ENCODE measurements at regions not wholly inside any gene's neighbourhood (a gene's known extent, or its start where the extent isn't known, plus 50 kb on each side); places are given as distances from the start of the nearest gene placed in this dataset.

DNA sequence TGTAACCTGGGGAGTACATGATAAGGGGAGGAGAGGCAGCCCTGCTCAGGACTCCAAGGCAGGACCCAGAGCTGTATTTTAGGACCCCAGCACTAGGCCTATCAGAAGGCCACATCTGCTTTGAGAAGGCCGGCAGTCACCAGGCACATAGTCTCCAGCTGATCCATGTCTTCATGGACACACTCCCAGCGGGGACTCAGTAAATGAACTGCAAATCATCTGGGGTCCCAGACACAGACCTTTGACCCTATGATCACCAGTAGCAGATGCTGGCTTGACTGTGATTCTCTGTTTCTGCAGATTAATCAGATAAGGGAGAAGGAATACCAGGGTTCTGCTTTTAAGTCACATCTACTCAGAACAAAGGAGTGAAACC lies 341.4 kb upstream of the PODXL start:
- no peak for DNase-seq (ENCODE audit: low read depth)

DNA sequence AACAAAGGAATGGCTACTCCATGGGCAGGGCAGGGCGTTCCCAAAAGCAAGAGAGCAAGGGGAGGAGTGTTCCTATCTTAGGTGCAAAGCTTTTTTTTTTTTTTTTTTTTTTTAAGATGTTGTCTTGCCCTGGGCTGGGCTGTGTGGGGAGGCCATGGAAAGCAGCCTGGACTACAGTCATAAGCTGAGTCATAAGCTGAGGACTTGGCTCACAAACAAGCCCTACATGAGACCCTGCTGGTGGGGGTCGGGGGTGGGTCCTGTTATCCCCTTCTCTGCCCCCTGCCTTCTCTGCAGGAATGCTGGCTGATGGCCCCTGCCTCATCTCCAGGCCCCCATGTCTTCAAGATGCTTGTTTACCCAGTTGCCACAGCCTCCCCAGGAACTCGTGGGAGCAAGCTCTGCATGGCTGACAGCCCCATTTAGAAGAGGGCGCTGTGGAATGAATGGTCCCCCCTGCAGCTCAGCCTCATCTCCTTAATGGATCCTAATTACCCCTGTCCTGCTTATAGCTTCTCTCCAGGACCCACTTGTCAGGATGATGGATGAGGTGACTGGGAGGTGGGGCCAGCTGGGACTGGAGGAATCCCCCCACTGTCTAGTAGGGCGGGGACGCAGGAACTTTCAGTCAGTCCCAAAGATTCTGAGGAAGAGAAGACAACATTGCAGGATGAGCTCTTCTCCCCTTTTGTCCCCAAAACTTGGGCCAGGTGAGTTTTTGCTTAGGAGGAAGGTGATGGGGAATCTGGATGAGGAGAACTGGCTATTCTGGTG lies 340.8 kb upstream of the PODXL start:
- no peak for DNase-seq (ENCODE audit: low read depth)

DNA sequence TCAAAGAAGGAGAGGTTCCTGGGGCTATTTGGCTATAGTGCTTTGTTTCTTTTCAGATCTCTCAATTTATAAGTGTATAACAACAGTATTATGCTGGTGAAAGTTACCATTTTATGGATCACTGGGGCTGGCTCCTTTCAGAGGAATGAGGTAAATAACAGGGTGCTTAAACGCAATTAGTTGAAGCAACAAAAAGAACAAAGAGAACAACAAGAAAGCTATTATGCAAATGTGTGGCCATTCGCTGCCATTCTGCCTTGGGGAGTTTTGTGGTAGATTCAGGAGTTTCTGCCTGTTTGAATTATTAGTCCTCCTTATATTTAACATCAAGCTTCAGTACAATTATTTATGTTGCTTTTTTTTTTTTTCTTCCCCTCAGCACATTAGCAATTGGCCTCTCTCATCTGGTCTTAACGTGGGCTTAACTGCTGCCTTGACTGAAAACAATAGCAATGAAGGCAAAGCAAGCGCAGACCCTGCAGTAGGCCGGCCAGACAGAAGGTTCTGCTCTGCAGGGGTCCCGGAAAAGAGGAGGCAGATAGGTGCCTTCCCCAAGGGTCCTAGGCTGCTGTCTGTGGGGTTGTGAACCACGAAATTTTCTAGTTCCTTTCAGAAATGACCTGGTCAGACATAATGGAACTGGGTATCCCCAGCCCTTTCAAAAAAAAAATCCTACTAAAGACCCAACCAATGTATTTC lies 339.9 kb upstream of the PODXL start:
- no peak for DNase-seq (ENCODE audit: low read depth)

DNA sequence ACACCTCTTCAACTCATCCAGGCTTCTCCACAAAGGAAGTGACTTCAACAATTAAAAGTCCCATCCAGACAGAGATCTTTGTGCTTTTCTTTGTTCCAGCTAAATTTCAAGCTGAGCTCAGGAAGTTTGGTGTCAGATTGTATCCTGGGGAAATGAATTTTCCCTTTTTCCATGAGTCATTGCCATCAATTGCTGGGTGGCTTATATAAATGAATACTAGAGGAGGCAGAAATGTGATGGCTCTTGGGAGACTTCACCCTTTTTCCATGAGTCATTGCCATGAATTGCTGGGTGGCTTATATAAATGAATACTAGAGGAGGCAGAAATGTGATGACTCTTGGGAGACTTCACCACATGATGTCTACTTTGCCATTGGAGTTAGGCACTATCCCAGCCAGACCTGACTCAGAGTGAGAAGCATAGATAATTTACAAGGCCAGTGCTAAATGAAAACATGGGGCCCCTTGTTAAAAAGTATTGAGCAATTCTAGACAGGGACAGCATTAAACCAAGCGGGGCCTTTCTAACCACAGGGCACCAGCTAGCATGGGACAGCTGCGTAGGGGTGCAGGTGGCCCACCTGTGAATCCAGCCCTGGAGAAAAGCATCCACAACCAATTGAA lies 339.2 kb upstream of the PODXL start:
- no peak for DNase-seq (ENCODE audit: low read depth)

DNA sequence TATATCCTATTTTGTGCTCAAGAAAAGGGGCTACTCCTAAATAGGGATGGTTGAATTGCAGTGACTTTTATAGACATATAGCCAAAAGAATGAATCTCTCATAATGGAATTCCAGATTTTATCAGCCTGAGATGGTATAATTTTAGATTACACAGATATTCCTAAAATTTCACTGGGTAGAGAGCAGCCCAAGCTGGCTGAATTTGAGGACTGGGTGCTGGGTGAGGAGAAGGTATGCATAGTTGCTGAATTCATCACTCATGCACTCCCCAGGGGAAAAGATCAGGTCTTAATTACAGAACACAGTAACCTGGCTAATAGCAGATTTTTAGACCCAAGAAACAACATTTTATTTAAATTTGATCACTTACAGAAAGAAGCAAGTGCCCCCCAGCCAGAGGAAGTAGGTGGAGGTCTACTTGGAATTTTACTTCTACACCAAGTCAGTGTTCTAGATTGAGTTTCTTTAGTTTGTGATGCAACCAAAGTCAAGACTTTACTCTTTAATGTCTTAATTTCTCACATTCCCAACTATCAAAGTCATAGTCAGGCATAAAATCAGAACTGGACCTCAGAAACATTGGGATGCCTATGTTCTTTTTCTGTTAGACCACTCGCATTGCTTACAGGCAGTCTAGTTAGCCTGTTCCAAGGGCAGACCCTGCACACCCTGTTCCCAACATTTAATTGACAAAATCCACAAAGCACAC lies 337.4 kb upstream of the PODXL start:
- DNase-seq (ENCODE audit: low read depth): no peak

DNA sequence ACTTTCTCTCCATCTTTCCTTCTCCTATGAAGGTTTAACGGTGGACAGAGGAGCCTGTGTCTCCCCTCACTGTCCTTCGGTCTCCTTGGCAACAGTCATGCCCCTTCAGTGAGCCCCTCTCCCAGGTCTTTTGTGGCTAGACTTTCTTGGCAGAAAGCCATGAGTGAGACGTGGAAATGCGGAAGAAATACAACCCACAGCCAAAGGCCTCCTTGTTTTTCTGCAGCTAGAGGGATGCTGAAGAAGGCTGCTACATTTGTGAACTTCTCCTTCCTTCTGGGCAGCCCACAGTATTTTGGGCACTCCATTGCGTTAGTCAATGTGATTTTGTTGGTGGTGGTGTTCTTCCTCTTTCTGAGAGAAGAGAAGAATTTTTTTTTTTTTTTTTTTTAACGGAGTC lies 333.7 kb upstream of the PODXL start:
- DNase-seq (ENCODE audit: low read depth): no peak

DNA sequence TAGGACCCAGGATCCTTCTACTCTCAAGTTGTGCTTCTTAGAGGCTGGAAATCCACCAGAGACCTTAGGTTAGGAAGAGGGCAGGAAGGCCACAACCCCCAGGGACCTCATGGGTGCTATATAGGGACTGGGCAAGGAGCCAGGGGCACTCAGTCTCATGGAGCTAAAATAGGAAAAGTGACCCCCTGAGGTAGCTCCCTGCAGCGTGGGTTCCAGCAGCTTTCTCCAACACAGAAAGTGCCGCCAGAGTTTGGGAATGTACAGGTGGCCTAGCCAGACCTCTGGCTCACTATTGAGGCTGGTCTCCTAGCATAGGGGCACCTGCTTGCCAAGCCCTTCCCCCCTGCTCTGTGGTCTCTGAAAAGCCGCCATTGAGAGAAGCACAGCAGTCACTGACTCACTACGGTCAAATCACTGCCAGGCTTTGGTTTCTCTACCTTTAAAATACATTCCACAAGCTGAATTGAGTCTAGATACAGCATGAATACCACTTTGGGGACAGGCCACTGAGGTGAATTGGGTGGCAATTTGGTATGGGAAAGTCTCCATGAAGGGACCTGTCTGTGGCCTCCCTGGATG lies 333.2 kb upstream of the PODXL start:
- no peak for DNase-seq (ENCODE audit: low read depth)

DNA sequence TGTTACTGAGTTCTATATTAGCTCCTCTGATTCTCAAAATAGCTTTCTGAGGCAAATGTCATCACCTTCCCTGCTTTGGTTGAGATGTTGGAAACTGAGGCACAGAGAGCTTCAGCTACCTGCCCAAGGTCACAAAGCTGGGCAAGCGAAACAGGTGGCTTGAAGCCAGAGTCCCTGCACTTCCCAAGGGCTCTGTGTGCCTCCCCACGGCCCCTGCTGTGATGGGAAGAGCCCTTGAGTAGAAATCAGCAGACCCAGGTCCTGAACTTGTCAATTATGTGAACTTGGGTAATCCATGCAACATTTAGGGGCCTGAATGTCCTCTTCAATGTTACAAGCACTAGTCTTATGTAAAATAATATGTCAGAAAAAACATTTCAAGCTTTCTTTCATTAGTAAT lies 327.3 kb upstream of the PODXL start:
- DNase-seq (ENCODE audit: low read depth): no peak

DNA sequence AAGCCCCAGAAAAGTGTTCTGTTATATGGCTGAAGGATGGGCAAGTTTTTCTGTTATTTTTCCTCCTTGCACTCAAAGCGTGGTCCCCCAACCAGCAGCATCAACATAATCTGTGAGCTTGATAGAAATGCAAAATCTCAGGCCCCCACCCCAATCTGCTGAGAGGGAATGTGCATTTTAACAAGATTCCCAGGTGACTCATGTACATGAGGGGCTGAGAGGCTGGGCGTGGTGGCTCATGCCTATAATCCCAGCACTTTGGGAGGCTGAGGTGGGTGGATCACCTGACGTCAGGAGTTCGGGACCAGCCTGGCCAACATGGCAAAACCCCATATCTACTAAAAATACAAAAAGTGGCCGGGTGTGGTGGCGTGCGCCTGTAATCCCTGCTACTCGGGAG lies 326.8 kb upstream of the PODXL start:
- DNase-seq (ENCODE audit: low read depth): no peak

DNA sequence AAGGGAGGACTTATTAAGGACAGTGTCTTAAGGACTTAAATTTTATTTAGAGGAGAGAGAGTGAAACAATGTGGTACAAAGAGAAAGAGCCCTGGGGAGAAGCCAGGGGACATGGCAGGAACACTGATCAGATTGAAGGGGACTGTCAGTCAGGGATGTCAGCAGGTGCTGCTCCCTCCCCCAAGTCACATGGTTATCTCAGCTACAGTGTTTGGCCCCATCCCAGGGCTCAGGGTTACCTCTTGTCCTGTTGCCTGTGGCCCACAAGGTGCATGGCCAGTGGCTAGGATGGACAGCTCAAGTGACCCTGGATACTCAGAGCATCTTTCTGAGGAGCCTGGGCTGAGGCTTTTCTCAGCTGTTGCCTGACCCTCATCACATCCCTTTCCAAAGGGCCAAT lies 325.9 kb upstream of the PODXL start:
- DNase-seq (ENCODE audit: low read depth): no peak

DNA sequence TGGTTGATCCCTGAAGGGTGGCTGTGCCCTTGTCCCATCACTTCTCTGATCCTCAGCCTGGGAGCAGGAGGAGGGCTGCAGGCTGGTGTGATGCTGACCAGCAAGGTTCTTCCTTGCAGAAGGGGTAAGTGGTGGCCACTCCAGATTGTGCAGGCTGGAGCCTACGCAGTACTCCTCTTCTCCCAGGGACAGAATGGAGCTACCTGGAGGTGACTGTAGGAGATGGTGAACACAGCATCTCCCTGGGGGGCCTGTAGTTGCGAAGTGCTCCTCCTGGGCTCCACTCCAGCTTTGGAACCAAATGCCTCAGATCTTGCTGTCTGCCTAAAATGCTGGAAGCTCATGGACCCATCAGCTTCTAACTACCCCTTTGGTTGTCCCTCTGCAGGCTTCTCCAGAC lies 323.6 kb upstream of the PODXL start:
- no peak for DNase-seq (ENCODE audit: low read depth)

DNA sequence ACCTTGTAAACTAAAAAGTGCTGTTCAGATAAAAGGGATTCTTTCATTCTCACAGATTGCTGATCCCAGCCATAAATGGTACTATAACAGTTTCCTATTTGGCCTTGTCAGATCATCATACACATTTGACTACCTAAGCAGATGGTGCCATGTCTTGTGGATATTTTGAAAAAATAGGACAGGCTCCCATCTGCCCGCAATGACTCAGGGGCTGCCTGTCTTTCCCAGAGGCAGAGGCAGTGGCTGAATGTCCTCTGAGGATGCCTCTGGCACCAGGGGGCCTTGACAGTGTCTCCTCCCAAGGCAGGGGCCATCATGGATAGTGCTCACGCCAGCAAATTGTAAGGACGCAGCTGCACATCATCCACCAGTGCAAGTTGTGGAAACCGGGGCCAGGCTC lies 323.0 kb upstream of the PODXL start:
- DNase-seq (ENCODE audit: low read depth): no peak

DNA sequence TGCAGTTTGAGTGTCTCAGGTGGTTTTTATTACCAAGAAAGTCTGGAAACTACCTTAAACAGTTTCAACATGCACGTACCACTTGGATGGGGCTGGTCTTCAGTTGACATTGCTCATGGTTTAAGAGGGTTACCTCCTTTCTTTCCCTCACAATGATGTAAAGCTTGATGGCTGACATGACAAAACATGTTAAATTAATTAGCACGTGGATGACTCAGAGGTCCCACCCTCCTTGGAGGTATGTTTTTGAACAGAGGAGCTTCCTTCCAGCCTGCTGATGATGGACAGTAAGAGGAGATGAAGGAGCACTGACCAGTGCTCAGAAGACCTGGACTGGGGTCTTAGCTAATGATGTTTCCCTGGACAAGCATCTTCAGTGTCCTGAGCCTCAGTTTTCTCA lies 322.3 kb upstream of the PODXL start:
- DNase-seq (ENCODE audit: low read depth): no peak

DNA sequence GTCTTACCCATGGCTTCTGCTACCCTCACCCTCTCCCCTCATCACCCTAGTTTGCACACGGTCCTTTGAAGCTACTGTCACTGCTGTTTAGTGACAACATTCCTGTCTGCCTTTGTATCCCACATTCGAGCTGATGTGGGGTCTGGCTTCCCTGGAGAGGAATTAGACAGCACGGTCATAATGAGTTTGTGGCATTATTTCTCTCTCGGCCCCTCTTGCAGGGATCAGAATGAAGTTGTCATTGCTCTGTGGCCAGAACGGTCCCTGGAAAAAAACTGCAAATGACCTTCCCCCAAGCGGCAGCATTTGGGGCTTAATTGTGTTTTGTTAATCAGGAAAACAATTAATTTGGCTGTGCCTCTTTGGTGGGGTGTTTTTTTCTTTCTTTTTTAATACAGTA lies 317.2 kb upstream of the PODXL start:
- DNase-seq (ENCODE audit: low read depth): no peak

DNA sequence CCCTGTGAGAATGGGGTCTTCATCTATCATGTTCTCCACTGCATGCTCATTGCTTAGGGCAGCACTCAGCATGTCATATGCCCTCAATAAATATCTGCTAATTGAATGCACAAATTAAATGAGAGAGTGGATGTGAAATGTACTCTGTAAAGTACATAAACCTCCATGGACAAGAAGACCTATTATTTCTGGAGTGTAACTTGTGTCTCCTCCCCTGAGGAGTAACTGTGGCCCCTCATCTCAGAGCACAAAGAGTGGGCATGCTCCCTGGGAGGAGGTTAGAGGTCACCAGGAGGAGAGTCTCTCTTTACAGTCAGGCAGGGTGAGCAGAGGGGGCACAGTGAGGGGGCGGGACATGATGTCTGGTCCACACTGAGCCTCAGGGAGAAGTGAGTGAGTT lies 313.6 kb upstream of the PODXL start:
- DNase-seq (ENCODE audit: low read depth): no peak

DNA sequence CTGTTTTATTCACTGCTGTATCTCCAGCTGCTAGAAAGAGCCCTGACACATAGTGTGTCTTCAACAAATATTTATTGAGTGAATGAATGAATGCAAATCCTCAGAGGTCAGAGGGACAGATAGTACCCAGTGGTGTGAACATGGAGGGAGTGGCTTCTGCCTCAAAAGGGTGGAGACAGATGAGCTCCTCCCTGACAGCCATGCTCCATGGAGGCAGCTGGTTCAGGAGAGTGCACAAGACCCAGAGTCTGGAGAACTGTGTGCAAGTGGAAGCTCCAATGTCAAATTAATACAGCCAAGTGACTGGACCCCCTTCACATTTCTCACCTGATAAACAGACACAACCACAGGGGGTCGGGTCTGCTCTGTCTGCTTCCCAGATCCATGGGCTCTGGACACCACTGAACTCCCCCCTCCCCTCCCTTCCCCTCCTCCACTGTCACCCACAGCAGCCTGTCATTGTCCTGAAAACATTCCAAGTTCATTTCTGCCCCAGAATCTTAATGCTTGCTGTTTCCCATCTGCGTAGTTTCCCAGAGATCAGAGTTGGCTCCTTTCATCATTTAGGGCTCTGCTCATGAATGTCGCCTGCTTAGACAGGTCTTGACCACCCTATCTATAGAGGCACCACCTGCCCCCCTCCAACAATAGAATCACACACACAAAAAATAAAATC lies 312.9 kb upstream of the PODXL start:
- no peak for DNase-seq (ENCODE audit: low read depth)

DNA sequence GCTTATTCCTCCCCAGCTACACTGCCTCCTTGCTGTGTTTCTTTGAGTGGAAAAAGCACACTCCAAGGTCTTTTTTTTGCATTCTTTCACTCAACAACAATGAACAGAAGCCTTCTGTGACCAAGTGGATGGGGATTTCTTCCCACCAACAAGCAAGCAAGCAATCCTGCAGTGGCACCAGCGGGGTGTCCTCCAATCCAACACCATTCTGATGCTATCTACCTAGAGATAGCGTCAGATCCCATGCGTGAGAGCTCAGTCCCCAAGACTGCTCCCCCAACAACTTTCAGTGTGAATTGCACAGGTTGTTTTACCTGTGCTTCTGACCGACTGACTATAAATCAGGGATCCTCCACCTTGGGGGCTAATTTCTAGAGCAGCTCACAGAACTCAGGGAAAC lies 311.0 kb upstream of the PODXL start:
- no peak for DNase-seq (ENCODE audit: low read depth)

DNA sequence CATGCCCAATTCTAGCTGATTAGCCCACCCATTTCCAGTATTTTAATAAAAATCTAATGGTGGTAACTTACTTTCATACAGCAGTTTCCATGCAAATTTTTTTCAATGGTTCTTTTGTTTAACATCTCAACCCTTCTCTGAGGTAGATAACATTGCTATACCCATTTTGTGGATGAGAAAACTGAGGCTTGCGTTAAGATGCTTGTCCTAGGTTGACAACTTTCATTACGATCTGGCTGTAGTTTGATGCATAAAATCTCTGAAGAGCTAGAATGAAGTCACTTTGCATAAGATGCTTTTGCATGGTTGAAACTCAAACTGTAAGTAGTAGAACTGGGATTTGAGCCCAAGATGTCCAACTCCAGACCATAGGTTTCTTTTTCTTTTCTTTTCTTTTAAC lies 309.5 kb upstream of the PODXL start:
- DNase-seq (ENCODE audit: low read depth): no peak

DNA sequence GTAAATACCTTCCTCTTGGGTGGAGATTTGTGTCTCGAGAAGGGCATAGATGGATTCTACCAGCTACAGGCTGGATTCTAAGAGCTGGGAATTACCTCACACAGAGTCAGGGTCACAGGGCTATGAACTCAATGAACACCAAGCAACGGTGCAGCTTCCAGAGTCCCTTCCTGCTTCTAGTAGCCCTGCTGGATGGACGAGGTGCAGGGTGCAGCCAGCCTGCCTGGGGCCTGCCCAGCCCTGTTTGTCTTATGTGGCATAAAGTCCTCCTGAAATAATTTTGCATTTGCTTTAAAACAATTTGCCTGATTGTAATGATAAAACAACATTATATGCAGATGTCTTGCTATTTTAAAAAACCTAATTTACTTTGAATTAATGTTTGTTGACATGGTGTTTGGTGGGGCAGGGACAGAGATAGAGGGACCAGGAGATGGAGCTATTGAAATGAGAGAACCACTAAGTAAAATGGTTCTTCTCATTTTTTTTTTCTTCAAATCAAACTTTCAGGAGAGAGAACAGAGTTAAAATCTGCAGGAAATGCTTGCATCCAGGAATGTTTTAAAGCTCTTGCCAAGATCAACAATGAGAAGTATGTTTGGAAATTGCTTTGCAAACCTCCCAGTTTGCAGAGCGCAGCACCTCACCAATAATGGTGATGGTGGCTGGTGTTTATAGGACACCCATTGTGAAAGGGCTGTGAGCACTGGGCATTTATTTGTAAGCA lies 305.4 kb upstream of the PODXL start:
- no peak for DNase-seq (ENCODE audit: low read depth)

DNA sequence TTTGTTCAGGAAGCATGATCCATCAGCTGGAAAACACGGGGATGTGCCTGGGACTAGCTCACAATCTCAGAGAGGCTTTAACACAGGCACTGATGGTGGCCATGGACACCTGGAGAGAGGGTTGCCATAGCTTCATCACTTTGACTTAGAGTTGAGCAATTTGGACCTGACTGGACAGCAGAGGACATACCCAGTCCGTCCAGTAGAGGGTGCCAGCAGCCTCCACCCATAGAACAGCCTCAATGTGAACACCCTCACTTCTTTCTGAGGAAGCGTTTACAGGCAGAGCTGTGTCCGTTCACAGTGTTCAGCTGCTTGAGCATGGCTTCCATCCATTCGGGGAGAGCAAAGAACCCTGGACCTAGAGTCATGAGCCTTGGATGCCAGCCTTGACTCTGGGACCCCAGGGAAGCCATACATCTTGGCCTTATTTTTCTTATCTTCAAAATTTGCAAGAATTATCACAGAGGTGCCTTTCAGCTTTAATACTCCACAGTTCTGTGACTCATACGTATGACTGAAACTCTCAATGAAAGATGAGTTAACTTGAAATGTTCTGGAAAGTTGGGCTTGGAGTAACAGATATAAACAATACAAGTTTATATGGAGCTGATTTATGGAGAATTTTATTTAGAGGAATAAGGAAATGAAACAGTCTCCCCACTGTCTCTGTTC lies 302.9 kb upstream of the PODXL start:
- DNase-seq (ENCODE audit: low read depth): peak; percentile 39

DNA sequence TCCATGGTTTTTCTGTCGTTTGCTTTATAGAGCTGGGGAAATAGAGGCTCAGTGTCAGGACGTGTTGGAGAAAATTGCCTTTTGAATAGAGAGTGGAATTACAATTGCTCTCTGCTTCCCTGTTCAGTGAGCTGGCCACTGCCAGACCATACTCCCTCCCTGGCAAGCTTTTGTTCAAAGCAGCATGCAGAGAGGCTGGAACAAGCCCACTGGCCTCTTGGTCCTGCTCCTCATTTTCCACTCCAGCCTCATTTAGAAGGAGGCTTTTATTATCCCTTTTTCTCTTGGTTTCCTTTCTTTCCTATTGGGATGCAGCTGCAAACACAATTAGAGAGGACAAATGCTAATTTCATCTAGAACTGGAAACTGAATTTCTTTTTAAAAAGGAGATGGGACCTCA lies 302.2 kb upstream of the PODXL start:
- DNase-seq (ENCODE audit: low read depth): no peak
